CMK (cell line): ENCODE measurements at regions not wholly inside any gene's neighbourhood (a gene's known extent, or its start where the extent isn't known, plus 50 kb on each side); places are given as distances from the start of the nearest gene placed in this dataset.

Experiments
- DNase-seq: peaks from one replicate; pipeline ENCODE4 v3.0.0-alpha.2; 2010; ENCODE audit warnings: low read depth

DNA sequence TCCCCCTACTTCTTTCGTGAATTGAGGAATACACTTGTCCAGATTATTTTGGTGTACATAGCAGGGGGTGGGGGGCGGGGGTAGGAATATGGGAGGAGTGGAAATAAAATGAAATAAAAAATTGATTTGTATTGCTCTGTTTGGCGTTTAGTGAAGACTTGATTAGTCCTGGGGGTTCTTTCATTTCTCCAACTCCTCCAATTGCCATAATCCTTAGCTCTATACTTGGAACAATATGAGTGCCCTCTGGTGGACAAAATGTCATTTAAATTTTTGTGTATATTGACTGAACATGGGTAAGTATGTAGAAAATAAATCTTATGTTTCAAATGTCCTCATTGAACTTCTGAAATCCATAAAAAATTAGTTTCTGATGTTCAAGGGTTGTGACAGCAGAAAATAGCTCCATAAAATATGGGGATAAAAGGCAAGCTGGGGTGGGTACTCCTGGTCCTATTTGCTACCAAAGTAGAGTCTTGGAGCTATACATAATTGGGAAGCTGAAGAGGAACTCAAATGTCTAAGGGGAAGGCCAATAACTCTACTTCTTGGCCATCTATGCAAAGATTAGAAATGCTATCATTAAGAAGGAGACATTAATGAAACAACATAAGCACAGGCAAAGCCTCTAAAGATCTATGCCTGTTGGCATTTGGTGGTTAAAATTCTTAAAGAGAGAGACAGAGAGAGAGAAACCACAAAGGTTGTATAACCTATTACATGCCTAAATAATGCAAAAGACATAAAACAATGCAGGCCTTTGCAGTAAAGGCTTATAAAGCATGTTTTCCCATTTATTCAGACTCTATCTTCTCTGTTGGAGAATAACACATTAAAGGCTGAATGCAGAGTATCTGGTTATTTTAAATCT is 421.6 kb downstream of the METTL15 start:
- DNase-seq: no peak

DNA sequence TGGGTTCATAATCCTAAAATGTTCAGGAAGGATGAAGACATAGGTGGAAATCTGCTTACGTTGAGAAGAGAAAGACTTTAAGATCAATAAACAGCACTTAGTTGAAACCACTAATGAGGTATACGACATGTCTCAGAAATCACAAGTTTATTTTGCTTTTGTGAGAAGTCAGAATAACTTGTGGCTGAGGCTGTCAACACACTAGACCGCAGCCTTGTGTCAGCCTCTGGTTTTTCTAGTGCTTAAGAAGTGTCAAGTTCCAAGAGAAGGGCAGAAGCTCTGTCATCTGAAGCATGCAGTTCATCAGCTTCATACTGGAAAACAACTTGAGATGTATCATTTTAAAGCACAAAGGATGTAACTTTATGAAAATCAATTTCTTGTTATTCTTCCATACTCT is 420.9 kb downstream of the METTL15 start:
- no peak for DNase-seq

DNA sequence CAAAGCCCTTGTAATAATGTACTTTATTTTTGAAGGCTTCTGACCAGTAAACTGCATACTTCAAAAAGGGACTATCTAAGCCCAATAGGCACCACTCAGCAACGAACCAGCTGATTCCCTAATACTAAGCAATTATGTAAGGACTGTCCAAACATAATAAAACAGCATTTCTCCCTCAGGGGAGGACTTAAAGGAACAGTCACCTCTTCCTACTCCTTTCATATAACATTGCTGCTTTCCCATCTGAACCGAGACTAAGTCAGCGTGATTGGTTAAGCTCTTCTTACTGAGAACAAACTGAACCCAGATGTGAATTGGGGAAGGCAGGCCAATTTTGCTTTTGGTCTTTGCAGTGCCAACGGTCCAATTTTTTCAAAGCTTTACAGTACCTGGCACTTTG is 420.0 kb downstream of the METTL15 start:
- no peak for DNase-seq

DNA sequence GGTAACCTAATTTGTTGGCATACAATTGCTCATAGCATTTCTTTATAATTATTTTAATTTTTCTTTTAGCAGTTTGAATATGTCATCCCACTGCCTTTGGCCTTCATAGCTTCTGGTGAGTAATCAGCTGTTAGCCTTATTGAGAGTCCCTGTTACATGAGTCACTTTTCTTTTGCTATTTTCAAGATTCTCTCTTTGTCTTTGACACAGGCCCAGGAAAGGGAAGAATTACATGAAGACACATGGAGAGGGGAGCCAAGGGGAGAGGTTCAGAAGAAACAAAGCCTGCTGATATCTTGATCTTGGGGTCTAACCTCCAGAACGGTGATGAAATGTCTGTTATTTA is 418.2 kb downstream of the METTL15 start:
- no peak for DNase-seq

DNA sequence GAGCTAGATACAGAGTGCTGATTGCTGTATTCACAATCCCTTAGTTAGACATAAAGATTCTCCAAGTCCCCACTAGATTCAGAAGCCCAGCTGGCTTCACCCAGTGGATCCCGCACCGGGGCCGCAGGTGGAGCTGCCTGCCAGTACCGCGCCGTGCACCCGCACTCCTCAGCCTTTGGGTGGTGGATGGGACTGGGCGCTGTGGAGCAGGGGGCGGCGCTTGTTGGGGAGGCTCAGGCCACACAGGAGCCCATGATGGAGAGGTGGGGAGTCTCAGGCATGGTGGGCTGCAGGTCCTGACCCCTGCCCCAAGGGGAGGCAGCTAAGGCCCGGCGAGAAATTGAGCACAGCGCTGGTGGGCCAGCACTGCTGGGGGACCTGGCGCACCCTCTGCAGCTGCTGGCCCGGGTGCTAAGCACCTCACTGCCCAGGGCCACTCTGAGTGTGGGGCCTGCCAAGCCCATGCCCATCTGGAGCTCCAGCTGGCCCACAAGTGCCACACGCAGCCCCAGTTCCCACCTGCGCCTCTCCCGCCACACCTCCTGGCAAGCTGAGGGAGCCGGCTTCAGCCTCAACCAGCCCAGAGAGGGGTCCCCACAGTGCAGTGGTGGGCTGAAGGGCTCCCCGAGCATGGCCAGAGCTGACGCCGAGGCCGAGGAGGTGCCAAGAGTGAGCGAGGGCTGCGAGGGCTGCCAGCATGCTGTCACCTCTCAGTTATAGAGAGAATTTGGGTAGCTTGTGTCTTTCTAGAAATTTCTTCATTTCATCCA is 417.6 kb downstream of the METTL15 start:
- no peak for DNase-seq

DNA sequence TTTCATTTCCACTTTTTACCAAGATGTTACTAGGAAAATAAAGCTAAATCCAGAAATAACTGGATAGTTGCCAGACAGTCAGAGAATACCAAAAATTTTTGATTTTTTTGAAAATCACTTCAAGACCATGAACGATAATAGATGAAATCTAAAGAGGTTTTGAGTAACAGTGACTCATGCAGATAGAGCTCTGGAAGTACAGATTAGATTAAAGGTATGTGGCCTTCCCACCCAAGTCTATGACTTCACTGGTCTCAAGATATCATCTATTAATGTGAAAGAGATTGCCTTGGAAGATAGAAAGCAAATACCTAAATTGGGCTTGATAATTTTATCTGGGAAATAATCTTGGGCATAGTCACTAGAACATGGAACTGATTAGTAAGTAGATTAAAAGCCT is 415.9 kb downstream of the METTL15 start:
- no peak for DNase-seq

DNA sequence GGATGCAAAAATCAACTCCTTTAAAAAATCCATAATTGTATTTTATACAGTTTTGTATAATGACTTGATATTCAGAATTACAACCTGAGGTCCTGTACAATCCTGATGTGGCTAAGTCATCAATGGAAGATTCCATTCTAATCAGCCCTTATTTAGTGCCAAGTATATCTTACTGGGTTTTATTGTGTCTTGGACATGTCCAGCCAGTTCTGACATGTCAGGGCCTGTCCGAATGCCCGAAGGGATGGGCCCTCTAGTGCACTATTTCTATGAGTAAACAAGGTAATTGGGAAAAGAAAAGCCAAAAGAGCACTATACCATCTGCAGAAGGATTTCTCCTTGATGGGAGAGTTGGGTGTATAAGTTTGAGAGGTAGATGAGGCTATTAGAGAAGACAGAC is 412.9 kb downstream of the METTL15 start:
- DNase-seq: no peak

DNA sequence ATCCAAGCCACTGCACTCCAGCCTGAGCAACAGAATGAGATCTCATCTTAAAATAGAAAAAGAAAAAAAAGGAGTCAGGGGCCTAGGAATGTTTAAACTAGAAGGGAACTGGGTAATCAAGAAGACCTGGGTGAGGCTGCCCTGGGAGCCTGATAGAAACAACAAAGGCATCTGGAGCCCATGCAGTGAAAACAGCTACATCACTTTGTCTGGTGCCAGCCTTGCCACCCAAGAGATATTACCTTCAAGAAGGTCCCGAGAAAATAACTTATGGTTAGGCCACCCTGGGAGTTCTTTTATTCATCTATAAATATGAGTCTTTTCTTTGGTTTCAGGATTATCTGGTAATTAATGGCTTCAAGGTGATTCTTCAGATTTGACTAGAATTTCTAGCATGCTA is 412.1 kb downstream of the METTL15 start:
- no peak for DNase-seq

DNA sequence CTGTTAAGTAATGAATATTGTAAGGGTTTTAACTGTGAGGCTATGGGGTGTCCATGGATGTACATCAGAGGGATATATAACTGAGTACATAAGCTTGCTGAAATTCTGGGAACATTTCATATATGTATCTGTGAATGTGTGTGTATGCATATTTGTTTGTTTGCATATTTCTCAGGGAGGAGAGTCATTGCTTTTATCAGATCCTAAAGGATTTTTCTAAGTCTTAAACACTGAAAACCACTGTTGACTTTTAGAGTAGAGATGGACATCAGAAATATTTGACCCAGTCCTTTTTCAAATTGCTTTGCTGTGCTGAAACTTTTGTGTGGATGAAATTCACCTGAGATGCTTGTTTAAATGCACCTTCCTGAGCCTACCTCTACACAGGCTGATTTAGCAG is 410.6 kb downstream of the METTL15 start:
- DNase-seq: no peak

DNA sequence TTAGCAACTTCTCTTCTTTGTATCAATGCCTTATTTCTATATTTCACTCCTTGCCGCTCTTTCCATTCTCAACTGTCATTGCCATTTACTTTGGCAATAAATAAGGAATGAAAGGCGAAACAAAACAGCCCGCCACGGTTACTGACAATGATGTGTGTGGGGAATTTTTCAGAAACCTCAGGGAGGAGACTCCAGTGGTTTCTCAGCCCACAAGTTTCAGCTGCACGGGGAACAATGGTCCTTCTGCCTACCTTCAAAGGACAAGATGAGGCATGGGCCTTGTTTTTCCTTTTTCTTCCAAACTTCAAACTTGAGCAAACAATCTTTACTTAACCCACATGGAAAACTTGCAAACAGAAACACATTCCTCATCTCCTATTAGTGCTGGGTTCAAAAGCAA is 409.4 kb downstream of the METTL15 start:
- DNase-seq: no peak

DNA sequence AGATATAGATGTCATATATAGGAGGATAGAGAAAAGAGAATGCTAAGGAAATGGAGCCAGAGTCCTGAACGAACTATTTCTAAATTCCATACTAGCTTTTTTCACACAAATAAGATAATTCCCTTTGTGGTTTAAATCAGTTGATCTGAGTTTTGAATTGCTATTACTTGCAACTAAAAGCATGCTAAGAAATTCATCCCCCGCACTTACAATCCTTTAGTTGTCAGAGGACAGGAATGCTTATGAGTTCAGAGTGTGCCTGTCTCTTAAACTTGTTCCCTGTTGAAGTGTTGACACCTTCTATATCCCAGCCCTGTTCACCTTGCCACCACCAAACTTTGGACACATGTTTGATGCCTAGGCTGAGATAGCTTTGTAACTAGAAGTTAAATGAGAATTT is 406.2 kb downstream of the METTL15 start:
- no peak for DNase-seq

DNA sequence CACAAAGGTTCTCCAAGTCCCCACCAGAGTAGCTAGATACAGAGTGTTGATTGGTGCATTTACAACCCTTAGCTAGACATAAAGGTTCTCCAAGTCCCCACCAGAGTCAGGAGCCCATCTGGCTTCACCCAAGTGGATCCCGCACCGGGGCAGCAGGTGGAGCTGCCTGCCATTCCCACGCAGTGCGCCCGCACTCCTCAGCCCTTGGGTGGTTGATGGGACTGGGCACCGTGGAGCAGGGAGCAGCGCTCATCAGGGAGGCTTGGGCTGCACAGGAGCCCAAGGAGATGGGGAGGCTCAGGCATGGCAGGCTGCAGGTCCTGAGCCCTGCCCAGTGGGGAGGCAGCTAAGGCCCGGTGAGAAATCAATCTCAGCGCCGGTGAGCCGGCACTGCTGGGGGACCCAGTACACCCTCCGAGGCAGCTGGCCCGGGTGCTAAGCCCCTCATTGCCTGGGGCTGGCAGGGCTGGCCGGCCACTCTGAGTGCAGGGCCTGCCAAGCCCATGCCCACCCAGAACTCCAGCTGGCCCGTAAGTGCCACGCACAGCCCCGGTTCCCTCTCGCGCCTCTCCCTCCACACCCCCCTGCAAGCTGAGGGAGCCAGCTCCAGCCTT is 404.1 kb downstream of the METTL15 start:
- DNase-seq: no peak

DNA sequence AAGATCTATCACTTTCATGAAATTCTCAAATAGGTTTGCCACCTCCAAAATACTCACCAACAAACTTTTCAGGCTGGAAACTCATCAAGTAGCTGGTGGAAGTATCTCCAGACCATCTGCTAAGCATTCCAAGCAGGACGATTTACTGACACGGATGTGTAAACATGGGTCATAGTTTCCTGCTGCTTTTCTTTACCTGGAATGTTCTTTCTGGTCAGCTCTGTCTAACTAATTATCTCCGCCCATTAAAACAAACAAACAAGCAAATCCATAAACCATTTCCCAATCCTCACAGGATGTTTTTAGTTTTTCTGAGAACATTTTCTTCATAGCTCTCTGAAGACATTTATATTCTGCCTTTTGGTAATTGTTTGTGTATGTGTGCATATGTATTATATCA is 397.0 kb downstream of the METTL15 start:
- no peak for DNase-seq

DNA sequence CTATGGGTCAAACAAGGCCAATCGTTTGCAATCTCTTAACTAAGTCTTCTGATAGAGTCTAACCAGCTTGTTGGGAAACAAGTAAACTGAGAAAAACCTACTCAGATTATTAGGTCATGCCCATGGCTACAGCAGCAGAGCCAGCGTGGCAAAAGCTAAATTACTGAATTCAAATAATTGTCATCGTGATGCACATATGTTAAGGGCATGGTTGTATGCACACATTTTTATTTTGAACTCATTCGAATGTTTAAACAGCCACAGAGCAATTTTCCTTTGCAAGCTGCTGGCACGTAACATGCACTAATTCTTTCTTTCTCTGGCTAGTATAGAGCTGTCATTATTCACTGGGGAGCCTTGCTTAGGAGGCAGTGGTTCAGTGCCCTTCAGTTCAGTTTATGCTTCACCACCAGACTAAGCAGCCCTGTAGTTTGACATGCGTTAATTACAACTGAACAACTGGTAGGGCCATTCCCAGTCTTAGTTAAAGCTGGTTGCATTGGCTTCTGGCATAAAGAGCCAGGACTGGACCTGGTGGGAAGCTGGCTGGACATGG is 396.4 kb downstream of the METTL15 start:
- DNase-seq: no peak

DNA sequence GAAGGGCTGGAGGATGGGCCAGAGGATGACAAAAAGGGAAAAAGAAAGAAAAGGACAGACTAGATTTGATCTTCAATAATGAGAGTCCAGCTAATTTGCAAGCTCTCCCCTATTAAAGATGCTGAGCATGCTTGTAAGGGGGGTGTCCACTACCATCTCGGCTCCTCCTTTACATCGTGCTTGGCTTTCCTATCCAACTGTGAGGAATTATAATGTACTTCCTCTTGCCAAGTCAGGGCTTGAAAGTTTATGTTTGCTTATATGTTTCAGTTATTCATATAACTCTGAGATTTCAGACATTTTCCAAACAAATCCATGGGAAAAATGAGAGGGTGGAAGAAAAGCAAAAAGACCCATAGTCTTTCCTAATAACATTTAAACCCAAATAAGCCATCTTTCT is 387.1 kb downstream of the METTL15 start:
- DNase-seq: no peak

DNA sequence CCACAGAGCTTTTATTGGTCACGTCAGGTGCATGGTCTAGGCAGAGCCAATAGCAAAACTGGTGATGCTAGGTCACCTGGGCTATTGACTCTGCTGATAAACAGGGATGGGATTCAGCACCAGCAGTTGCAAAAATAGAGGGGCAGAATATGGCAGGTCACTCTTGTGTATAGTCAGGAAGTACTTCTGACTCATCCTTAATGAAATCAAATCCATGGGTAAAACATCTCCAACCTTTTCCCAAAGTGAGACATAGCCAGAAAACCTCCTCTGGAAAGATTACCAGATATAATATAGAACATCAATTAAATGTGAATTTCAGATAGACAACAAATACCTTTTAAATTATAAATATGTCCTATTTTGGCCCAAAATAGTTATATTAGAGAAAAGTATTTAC is 383.2 kb downstream of the METTL15 start:
- DNase-seq: no peak

DNA sequence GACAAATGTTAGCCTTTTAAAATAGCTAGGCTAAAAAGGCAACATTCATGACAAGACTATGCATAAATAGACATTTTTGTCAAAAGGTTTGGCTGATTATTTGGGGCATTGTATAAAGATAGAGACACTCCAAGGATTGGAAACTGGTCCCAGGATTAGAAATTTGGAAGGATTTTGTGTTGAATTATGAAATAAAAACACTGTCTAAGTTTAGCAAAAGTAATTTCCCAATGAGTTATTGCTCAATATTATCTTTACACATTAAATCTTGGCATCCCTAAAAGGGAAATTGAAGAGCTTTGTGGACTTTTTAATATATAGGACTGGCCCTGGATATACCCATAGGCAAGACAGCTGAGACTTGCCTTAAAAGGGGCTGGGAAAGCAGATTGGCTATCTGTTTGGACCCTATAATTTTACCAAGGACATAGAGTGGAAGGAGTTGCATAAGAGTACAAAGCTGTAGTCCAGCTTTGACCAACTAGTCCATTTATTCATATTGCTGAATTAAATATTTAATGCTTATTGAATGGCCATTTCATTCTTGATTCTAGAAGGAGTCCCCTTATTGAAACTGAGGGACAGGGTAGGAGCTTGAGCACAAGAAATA is 382.7 kb downstream of the METTL15 start:
- no peak for DNase-seq

DNA sequence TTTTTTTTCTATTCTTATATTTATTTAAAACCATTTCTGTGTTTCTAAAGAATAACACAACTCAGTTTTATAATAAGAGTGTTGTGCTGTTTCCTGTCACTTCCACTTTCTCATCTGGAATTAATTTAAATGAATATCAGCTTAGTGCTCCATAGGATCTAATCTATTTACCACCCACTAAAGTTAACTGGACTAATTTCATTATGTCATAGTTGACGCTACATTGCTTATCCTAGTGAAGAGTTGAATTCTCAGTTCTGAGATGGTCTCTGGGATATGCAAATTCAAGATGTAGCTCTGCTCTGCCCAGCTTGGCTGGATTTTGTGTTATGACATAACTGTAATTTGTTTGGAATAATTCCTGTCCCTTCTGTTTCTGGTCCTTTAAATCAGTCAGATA is 380.1 kb downstream of the METTL15 start:
- DNase-seq: no peak

DNA sequence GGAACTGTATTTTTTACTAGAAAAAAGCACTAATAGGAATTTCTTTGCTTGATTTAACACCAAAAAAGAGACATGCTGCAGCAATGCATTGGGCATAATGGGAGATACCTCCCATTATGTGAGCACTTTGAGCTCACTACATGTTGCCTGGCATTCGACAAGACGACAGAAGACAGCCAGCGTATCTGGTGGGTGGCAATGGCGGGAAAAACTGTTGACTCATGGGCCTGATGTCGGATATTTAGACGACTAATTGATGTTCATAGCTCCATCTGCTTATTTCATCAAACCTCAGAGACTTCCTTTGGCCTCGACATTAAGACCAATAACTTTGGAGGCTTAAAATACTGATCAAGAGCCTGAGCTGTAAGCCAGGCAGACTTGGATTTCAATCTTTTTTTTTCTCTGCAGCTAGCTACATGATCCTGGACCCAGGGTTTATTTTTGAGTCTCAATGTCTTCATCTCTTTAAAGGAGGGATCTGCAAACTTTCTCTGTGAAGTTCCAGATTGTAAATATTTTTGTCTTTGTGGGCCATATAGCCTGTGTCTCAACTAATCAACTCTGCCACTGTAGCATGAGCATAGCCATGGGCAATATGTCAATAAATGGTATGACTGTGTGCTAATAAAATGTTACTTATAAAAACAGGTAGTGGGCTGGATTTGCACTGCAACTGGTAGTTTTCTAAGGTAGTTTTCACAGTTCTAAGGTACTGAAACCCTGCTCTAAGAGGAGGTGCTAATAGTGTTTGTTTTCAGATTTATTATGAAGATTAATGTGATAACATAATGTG is 375.1 kb downstream of the METTL15 start:
- no peak for DNase-seq

DNA sequence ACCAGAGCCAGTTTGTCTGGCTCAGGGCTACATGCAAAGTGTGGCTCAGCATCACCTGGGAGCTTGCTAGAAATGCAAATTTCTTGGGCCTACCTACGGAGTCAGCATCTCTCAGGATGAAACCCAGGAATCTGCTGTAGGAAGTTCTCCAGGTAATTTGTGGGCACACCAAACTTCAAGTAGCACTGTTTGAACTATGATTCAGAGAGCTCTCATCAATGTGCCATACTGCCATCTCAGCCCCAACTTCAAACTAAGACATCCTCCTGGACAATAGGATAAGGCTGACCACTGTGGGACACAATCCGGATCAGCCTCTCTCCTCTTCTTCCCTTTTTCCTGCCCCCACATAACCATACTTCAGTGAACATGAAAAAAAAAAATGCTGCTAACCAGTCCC is 374.5 kb downstream of the METTL15 start:
- no peak for DNase-seq

DNA sequence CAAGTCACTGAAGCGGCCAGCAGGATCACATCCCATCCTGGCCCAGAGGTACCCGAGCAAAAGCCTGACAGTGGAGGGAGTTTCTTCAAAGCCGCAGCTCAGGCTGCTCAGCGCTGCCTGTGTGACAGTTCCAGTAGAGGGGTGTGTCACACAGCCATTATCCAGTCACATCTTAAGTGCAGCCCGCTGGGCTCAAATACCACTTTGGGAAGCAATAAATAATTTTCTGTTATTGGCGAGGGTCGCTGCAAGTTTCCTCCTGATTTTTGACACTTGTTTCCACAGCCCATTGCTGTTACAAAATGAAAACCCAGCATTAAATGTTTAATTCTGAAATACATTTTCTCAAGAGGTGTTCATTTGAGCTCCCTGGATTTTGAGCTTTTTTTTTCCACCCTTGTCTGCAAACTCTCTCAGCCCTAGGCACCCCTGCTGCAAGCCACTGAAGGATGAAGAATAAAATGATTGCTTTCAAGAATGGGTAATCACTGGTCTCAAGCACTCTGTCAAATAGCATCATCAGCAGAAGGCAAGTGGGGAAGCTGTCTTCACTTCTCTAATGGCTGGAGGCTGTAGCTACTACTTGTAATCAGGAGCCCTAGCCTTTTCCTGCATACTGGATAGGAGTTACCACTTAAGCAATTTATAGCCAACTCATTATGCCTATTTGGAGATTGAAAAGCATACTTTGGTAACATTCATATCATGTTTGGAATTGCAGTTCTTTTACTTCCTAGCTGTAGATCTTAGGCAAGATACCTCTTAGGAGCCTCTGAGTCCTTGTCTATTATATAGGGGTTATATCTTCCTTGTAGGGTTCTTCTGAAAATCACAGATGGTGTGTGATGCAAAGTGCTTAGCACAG is 373.7 kb downstream of the METTL15 start:
- DNase-seq: no peak
